Panc1 (cell line): ENCODE measurements at regions not wholly inside any gene's neighbourhood (a gene's known extent, or its start where the extent isn't known, plus 50 kb on each side); places are given as distances from the start of the nearest gene placed in this dataset.

Source experiments
- CTCF ChIP-seq: fragments of 450-650 bp; IDR thresholded peaks from 2 replicates; pipeline ENCODE4 v1.5.1; 2017; ENCODE audit warnings: mild to moderate bottlenecking
- POLR2AphosphoS5 ChIP-seq: IDR thresholded peaks from 2 replicates; pipeline ENCODE4 v1.6.1; 2012; ENCODE audit warnings: mild to moderate bottlenecking, low read depth, low read length, moderate library complexity
- TF ChIP-seq, protein P1 (sequence below), 2 experiments: IDR thresholded peaks; 2 replicates each; pipeline ENCODE4 v1.6.1; 2011 to 2012; ENCODE audit warnings: low read depth in 2 of 2, control low read depth in 1 of 2, low read length in 1 of 2, mild to moderate bottlenecking in 1 of 2, moderate library complexity in 1 of 2; ENCODE audit not compliant: insufficient read depth in 1 of 2

DNA sequence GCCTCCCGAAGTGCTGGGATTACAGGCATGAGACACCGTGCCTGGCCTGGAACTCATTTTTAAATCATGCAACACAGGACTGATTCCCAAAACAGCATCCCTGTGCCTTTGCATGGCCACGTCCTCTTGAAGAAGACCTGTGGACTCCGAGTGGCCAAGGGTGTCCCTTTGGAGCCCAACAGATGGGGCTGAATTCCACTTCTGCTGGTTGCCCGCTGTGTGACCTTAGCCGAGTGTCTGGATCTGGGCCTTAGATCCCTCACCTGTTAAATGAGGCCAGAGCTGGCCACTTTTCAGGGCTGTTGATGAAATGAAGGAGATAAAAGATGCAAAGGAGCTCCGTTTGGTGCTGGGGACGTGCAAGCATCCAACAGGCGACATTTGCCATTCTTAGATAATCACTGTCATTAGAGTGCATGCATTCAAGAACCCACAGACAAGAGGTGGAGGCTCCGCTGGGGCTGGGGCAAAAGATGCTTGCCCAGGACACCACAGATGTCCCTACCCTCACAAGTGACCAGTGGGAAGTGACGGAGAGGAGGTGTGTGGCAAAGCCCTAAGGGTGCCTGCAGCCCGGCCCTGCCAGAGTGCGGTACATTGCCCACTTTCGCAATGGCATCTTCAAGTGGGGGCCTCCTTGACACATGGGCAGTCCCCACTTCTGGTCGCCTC lies 354.1 kb upstream of the TNRC6C start:
- TF ChIP-seq CTCF (no peak), POLR2AphosphoS5 (no peak)
- TF ChIP-seq, protein P1, sequence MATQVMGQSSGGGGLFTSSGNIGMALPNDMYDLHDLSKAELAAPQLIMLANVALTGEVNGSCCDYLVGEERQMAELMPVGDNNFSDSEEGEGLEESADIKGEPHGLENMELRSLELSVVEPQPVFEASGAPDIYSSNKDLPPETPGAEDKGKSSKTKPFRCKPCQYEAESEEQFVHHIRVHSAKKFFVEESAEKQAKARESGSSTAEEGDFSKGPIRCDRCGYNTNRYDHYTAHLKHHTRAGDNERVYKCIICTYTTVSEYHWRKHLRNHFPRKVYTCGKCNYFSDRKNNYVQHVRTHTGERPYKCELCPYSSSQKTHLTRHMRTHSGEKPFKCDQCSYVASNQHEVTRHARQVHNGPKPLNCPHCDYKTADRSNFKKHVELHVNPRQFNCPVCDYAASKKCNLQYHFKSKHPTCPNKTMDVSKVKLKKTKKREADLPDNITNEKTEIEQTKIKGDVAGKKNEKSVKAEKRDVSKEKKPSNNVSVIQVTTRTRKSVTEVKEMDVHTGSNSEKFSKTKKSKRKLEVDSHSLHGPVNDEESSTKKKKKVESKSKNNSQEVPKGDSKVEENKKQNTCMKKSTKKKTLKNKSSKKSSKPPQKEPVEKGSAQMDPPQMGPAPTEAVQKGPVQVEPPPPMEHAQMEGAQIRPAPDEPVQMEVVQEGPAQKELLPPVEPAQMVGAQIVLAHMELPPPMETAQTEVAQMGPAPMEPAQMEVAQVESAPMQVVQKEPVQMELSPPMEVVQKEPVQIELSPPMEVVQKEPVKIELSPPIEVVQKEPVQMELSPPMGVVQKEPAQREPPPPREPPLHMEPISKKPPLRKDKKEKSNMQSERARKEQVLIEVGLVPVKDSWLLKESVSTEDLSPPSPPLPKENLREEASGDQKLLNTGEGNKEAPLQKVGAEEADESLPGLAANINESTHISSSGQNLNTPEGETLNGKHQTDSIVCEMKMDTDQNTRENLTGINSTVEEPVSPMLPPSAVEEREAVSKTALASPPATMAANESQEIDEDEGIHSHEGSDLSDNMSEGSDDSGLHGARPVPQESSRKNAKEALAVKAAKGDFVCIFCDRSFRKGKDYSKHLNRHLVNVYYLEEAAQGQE (IDR thresholded peaks at IDR 0.05; ENCODE audit: insufficient read depth in 1 of 2, low read depth in 2 of 2, low read length in 1 of 2) = no peak
